ENCODE measurements at regions not wholly inside any gene's neighbourhood (a gene's known extent, or its start where the extent isn't known, plus 50 kb on each side); places are given as distances from the start of the nearest gene placed in this dataset.
"Not testable (repeated sequence)": the region's sequence is repeated elsewhere in the genome, so short reads cannot be mapped to it uniquely, and the experiment has no call there.

- no peak for DNase-seq
- in situ Hi-C loops (cut with HindIII; ENCODE audit: low pct_ligation_motif_present, low pct_unique_long_range_greater_than_20kb, low sequenced_read_pairs) = no loop called here
Measured at GRCh38 chrX:46202733-46203514, 342.3 kb downstream of the ZNF674 start.

DNA sequence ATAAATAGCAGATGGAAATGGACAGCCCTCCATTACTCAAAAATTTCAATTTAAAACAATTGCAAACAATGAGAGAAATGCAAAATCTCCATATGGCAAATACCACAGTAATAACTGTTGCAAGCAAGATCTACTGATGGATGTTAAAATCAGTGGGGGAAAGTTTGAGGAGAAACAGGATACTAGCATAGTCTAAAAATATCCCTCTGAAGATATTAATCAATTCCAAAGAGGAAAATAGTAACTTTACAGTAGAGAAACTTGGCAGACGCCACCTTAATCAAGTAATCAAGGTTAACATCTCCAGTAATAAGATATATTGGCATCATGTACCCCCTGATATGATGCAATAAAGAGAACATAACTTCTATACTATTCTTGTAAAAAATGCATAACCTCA, 344.8 kb downstream of the ZNF674 start:
- in situ Hi-C loops (cut with HindIII; ENCODE audit: low pct_ligation_motif_present, low pct_unique_long_range_greater_than_20kb, low sequenced_read_pairs) = no loop called here
- no peak for DNase-seq

GRCh38 chrX:46198858-46199257, 346.4 kb downstream of the ZNF674 start:
- DNase-seq = no peak
- in situ Hi-C loops (cut with HindIII; ENCODE audit: low pct_ligation_motif_present, low pct_unique_long_range_greater_than_20kb, low sequenced_read_pairs) = no loop called here

DNA sequence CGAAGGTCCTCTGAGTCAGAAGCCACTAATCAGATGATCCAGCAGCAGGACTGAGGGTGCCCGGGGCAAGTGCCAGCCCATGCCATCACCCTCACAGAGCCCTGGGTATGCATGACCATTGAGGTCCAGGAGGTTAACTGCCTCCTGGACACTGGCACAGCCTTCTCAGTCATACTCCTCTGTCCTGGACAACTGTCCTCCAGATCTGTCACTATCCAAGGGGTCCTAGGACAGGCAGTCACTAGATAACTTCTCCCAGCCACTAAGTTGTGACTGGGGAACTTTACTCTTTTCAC, 358.5 kb downstream of the ZNF674 start:
- in situ Hi-C loops (cut with HindIII; ENCODE audit: low pct_ligation_motif_present, low pct_unique_long_range_greater_than_20kb, low sequenced_read_pairs); DNase-seq: not testable (repeated sequence)

DNA sequence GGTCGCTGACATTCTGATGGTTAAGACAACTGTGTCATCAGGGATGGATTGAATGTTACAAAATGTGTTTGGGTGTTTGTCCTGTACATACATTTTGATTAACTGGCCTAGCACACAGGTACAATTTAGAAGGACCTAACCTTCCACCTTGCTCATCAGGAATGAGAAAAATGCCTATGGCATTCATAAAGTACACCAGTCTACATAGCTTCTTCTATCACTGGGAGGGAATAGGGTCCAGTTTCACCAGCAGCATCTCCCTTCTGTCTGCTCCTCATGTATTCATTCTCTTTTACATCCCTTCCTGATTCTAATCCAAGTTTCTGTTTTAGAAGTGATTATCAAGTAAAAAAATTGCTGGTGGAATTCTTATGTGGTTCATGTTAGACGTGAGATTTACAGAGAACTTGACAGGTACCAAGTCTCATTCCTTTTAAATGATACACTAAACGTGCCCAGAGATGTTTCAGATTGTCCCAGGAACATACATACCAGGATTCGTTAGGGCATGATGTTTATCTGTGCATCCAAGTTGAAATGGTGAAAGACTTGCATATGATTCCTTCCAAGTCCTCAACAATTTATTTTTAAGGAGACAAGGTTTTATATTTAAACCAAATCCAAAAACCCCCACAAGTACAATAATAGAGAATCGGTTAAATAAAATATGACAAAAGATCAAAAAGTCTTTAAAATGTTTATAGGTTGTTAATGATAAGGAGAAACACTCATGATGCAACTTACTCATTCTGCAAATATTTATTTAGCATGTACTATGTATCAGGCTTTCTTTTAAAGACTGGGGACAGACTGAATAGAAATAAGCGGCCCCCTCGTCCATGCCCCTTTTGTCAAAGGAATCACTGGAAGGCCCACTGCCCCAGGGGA, 359.1 kb downstream of the ZNF674 start:
- DNase-seq = no peak

DNA sequence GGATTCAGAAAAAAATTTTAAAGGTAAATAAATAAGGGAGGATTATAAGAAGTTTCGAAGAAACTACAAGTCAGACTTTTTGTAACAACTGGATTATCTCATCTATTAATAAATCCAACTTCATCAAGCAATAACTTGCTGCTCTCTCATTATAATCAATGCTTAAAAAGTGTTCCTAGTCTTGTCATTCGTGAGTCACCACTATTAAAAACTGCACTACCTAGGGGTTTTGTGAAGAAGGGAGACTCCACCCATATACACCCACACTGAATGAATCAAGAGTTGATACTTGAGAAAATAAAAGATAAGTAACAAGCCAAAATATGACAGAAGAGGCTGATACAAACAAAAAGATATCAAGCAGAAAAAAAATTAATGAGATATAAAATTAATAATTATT, 360.5 kb downstream of the ZNF674 start:
- DNase-seq = no peak
- in situ Hi-C loops (cut with HindIII; ENCODE audit: low pct_ligation_motif_present, low pct_unique_long_range_greater_than_20kb, low sequenced_read_pairs) = no loop called here

More for the DNA sequence above, 359.1 kb downstream of the ZNF674 start:
- in situ Hi-C loops (cut with HindIII; ENCODE audit: low pct_ligation_motif_present, low pct_unique_long_range_greater_than_20kb, low sequenced_read_pairs) = no loop called here

DNA sequence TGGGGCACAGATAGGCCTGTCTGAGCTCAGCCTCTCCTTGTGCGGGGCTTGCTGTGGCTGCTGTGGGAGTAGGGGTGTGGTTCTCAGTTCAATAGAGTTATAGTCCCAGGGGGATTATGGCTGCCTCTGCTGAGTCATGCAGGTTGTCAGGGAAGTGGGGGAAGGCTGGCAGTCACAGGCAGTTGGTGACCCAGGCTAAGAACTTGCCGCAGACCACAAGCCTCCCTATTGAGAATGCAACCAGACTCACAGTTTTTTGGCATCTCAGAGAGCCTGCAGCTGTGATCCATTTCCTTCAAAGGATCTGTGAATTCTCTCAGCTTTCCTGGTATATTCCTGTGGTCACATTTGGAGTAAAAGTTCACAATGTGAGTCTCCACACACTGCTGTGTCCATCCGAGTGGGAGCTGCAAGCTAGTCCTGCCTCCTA, 364.9 kb downstream of the ZNF674 start:
- DNase-seq = no peak
- in situ Hi-C loops (cut with HindIII; ENCODE audit: low pct_ligation_motif_present, low pct_unique_long_range_greater_than_20kb, low sequenced_read_pairs) = no loop called here

- in situ Hi-C loops (cut with HindIII; ENCODE audit: low pct_ligation_motif_present, low pct_unique_long_range_greater_than_20kb, low sequenced_read_pairs) = no loop called here
- DNase-seq = no peak
Measured at GRCh38 chrX:46179748-46180147, 365.5 kb downstream of the ZNF674 start.

- in situ Hi-C loops (cut with HindIII; ENCODE audit: low pct_ligation_motif_present, low pct_unique_long_range_greater_than_20kb, low sequenced_read_pairs) = no loop called here
- no peak for DNase-seq
Measured at GRCh38 chrX:46178763-46179162, 366.5 kb downstream of the ZNF674 start.

DNA sequence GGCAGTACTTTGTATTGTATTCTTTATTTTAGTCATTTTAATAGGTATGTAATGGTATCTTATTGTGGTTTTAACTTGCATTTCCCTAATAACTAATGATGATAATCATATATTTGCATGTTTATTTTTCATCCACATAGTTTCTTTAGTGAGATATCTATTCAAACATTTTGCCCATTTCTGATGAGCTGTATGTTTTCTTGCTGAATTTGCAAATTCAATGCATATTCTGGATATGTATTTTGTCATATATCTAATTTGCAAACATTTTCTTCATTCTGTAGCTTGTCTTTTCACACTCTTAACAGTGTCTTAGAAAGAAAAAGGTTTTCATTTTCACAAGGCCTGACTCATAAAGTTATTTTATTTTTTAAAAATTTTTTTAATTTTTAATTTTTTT, 372.1 kb downstream of the ZNF674 start:
- DNase-seq = no peak
- in situ Hi-C loops (cut with HindIII; ENCODE audit: low pct_ligation_motif_present, low pct_unique_long_range_greater_than_20kb, low sequenced_read_pairs) = no loop called here

GRCh38 chrX:46171457-46171856, 373.8 kb downstream of the ZNF674 start:
- in situ Hi-C loops (cut with HindIII; ENCODE audit: low pct_ligation_motif_present, low pct_unique_long_range_greater_than_20kb, low sequenced_read_pairs); DNase-seq: not testable (repeated sequence)

DNA sequence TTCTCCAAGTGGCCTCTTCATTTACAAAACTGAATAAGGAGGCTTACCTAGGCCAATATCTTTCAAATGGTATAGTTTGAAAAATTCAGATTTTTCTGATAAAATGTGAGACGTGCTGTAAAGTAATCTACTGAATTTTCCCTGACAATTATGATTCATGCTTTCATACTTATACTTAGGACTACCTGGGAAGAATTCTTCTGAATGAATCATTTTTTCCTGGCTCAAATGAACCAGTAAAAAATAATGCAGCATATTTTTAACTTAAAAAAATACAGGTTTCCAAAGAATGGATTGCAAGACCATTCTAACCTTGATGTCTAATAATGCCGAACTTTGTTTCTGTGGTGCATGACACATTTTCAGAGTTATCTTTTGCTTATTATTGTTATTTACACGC, 375.4 kb downstream of the ZNF674 start:
- DNase-seq = no peak
- in situ Hi-C loops (cut with HindIII; ENCODE audit: low pct_ligation_motif_present, low pct_unique_long_range_greater_than_20kb, low sequenced_read_pairs) = no loop called here

- in situ Hi-C loops (cut with HindIII; ENCODE audit: low pct_ligation_motif_present, low pct_unique_long_range_greater_than_20kb, low sequenced_read_pairs) = no loop called here
- DNase-seq = no peak
Measured at GRCh38 chrX:46168254-46168653, 377.0 kb downstream of the ZNF674 start.

- in situ Hi-C loops (cut with HindIII; ENCODE audit: low pct_ligation_motif_present, low pct_unique_long_range_greater_than_20kb, low sequenced_read_pairs) = no loop called here
- DNase-seq = no peak
Measured at GRCh38 chrX:46165866-46166265, 379.4 kb downstream of the ZNF674 start.

- in situ Hi-C loops (cut with HindIII; ENCODE audit: low pct_ligation_motif_present, low pct_unique_long_range_greater_than_20kb, low sequenced_read_pairs) = no loop called here
- peak; percentile 52 for DNase-seq
Measured at GRCh38 chrX:46165411-46165810, 379.8 kb downstream of the ZNF674 start.

GRCh38 chrX:46152756-46153155, 392.5 kb downstream of the ZNF674 start:
- no peak for DNase-seq
- in situ Hi-C loops (cut with HindIII; ENCODE audit: low pct_ligation_motif_present, low pct_unique_long_range_greater_than_20kb, low sequenced_read_pairs) = no loop called here

- DNase-seq; in situ Hi-C loops (cut with HindIII; ENCODE audit: low pct_ligation_motif_present, low pct_unique_long_range_greater_than_20kb, low sequenced_read_pairs): not testable (repeated sequence)
Measured at GRCh38 chrX:46151332-46151731, 393.9 kb downstream of the ZNF674 start.

- DNase-seq = no peak
- in situ Hi-C loops (cut with HindIII; ENCODE audit: low pct_ligation_motif_present, low pct_unique_long_range_greater_than_20kb, low sequenced_read_pairs) = no loop called here
Measured at GRCh38 chrX:46144566-46144965, 400.7 kb downstream of the ZNF674 start.

DNA sequence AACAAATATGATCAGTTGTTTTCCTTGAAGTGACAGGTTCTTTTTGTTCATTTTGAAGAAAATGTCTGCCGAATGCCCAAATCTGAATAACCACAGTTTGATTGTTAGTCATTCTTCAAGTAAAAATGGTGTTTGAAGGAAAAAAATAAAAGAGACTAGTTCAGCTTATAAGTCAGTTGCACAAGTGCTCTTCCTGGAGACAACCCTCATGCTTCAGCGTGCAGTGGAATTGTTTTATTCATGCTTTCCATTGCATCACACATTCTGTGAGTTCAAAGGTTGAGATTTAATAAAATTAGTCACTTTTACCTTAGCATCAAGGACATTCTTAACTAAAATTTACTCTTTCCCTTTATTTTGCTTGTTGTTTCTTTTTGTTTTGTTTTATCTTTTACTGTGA, 404.9 kb downstream of the ZNF674 start:
- no peak for DNase-seq
- in situ Hi-C loops (cut with HindIII; ENCODE audit: low pct_ligation_motif_present, low pct_unique_long_range_greater_than_20kb, low sequenced_read_pairs) = no loop called here

GRCh38 chrX:46130247-46130646, 415.0 kb downstream of the ZNF674 start:
- DNase-seq = no peak
- in situ Hi-C loops (cut with HindIII; ENCODE audit: low pct_ligation_motif_present, low pct_unique_long_range_greater_than_20kb, low sequenced_read_pairs) = no loop called here
